T-helper 1 cell (primary cell): ENCODE measurements at regions not wholly inside any gene's neighbourhood (a gene's known extent, or its start where the extent isn't known, plus 50 kb on each side); places are given as distances from the start of the nearest gene placed in this dataset.
"Not testable (repeated sequence)": the region's sequence is repeated elsewhere in the genome, so short reads cannot be mapped to it uniquely, and the experiment has no call there.

ENCODE experiments used
- DNase-seq, 5 donors: peaks; one replicate each; pipeline ENCODE4 v3.0.0-alpha.2; 2012 to 2020

- DNase-seq = no peak
These were observed 239.2 kb downstream of the ADGRD1 start for GRCh38 chr12:131192951-131193350.

DNA sequence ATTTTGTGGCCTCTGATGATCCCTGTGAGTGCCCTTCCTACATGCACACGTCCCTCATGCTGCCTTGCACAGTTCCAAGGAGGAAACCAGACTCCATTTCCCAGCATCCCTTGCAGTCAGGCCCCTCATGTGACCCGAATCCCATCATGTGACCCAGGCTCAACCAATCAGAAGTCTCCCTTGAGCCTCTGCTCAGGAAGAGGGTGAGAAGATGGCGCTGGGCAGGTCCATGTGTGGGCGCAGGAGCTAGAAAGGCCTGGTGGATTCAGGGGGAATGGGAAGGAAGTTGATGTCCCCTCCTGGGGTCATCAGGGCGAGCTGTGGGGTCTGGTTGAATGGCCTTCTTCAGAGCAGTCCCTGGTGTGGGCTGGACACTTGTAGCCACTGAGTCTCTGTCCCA is 240.5 kb downstream of the ADGRD1 start:
- no peak for DNase-seq

DNA sequence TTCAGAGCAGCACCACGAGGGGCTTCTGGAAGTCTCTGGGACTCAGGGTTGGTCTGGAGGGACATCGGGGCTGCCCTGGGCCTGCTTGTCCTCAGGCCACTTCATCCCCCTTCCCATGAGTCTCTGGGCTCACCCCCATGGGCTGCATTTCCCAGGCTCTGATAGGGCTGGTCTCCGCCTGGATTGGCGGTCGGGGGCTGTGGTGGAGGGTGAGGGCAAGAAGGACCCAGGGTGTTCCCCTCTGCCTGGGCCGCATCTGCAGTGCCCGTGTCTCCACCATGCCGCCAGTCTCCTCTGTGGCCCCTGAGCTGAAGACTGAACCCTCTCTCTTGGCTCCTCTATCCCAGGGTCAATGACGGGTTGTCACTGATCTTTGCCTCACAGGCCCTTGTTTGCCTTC is 242.1 kb downstream of the ADGRD1 start:
- DNase-seq = no peak

GRCh38 chr12:131196220-131196619 is 242.5 kb downstream of the ADGRD1 start:
- DNase-seq = no peak

DNA sequence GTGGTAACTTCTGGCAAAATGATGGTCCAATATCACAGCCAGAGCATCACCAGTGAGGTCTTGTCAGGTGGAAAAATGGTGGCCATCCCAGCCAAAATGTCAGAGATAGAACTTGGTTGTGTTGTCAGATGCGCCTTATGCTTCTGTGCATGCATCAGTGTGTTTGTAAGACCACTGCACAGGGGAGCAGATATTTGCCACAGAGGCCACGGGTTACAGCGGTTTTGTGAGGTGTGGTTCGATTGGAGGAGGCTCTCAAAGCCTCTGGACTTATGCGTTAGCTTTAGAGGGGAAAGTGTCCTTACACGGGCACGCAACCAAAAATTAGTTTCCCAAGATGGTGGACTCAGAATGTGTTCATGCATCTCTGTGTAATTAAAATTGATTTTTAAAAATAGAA is 243.8 kb downstream of the ADGRD1 start:
- no peak for DNase-seq

GRCh38 chr12:131199221-131199620 is 245.5 kb downstream of the ADGRD1 start:
- DNase-seq = no peak

GRCh38 chr12:131201912-131202311 is 248.2 kb downstream of the ADGRD1 start:
- DNase-seq = not testable (repeated sequence)

DNA sequence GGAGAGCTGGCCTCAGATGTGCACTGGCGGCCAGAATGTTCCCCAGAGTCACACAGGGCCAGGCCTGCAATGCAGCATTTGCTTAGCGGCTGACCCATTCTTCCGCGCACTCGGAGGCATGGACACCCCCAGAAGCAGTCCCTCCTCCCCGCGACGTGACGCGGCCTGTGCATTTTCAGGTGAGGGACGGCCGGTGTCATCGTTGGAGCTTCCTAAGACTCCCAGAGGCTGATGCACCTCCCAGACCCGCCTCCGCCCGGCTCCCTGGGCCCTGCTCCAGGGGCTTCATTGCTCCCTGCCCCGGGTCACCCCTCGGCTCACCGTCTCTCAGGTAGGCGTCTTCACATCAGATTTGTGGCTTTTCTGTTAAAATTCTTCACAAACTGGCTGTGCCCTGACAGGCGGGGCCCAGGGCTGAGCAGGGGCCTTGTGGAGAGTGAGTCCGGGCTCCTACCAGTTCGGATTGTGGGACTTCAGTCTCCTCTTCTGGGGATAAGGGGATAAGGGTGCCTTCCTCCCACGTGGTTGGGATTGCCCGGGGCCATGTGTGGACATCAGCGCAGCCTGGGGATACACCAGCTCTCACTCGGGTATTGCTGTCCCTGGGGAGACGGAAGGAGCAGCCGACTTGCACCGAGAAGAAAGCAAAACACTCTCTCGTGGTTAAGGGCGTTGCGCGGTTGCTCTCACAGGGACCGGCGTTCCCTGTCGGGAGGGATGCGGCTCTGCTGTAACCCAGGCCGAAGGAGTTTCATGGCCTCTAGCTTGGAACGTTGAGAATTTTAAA is 249.1 kb downstream of the ADGRD1 start:
- no peak for DNase-seq

DNA sequence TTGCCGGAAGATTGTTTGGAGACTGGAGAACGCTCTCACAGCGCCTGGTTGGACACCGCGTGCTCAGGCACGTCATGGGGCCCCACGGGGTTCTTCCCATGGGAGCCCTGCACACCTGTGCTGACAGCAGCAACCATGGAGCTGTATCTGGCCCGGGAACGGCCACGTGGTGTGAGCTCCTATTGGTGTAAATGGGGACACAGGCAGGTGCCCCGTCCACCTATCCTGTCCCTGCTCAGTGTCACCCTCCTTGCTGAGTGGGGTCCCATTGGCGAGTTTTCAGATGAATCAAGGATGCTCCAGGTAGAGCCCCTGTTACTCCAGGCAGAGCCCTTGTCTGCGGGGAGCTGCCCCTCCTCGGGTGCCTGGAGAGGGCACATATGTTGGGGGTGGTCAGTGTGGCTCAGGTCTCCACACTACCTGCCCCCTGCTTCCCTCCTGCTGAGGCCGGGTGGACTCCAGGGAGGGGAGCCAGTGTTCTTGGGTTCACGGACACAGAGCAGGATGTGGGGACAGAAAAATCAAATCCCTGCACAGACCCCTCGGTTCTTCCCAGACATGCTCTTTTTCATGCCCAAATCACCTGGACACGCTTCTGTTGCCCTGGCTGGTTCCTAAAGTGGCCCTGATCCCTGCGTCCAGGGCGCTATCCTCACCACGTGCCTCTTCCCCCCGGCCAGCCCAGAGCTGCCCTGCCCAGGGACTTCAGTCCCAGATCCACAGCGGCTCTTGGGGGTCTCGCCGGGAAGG is 250.1 kb downstream of the ADGRD1 start:
- no peak for DNase-seq

- no peak for DNase-seq
These were observed 250.9 kb downstream of the ADGRD1 start for GRCh38 chr12:131204416-131205274.

DNA sequence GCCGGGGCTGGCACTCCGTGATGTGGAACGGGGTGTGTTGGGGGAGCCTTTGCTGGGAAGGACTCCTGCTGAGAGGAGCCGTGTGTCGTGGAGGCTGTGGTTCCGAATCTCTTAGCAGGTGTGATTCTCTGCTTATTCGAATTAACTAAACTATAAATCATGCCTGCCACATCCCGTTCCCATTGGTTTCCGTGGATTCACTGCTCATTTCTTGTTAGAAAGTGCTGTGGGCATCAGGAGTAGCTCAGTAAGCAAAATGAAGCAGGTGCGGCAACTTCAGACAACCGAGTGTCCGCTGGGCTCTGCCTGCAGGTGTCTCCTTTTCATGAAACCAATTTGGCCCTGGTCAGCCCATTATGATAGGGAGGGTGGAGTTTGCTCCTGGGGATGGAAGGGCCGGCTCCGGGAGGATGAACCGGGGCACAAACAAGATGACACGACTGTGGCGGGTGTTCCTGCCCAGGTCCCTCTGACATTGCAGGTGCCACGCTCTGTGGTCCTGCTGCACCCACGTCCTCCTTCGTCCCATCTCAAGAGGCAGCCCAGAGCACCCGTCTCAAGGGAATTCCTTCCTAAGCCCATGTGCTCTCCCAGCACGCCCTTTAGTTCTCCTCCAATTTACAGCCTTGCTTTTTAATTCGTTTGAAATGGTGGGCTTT is 251.7 kb downstream of the ADGRD1 start:
- DNase-seq = not testable (repeated sequence)

DNA sequence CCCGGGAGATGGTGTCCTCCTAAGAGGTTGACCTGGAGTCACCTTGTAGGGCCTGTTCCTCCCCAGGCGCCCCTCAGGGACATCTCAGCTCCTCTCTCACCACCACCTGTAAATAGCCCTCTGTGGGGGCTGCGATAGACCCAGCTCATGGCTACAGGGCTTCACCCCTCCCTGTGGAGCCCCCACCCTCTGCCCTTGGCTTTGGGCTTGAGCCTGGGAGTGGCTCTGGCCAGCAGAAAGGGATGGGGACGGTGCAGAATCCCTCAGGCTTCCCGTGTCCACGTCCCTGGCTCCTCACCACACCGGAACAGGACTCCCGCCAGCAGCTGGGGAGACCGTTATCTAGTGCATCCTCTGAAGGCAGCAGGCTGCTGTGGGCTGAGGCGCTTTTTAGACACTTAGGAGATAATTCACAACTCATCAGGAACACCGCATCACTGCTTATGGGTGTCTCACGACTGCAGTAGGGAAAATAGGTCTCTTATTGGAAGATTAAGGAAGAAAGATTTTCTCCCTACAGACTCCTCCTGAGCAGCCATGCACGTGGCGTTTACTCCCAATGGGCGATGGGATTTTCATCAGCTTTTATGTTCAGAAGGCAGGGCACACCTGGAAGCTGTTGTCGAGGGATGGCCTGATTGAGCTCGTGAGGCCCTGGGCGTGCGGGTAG is 253.1 kb downstream of the ADGRD1 start:
- DNase-seq = not testable (repeated sequence)

DNA sequence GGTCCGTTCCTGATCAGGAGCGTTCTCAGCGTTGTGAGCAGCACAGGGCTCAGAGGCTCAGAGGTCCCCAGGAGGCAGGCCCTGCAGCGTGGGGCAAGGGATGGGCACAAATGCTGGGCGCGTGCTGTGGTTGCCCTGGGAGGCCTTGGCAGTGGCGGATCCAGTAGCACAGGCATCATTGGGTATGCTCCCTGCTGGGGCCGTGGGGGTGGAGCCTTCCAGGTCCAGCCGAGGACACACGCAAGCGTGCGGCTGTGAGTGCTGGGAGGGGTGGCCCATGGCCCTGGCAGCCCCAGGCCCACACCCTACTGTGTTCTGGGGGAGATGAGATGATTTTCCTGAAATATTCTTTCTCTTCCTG is 253.6 kb downstream of the ADGRD1 start:
- not testable (repeated sequence) for DNase-seq

GRCh38 chr12:131207841-131208240 is 254.1 kb downstream of the ADGRD1 start:
- not testable (repeated sequence) for DNase-seq

- no peak for DNase-seq
These were observed 254.7 kb downstream of the ADGRD1 start for GRCh38 chr12:131208425-131208824.

DNA sequence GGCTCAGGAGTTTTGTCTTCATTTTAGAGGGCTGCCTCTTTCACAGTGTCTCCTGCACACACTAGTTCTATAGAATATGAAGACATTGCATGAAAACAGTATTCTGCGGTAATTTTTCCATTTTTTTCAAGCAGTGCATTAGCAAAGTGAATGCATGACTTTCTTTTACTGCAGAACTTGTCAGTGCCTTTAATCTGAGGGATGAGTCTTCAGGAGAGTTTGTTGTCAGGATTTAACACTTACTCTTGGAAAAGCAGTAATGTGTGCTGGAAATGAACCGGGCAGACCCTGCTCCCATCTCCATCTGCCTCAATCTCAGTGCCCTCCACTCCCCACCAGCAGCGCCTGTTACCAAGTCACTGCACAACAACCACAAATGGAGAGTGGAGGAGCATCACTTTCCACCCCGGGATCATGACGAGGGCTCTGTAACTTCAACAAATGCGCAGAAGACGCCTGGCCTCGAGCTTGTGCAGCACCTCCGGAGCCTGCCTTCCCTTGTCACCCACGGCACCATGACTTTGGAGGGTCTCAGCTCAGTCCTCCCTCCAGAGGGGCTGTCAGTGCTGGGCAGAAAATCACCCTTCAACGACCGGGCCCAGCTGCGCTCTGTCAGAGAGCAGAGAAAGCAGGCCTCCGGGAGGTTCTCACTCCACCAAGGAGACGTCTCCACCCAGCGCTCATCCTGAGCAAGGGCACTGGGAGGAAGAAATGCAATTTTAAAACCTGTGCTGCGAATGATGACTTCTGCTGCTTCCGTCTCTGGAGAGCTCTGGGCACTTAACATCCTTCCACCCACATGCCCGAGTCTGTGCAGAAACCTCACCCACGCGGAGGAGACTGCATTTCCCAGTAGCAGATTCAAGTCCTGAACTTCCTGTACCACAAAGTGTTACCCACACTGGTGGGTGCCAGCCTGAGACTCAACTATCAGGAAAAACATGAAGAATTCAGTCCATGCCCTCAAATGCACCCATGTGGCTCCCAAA is 255.7 kb downstream of the ADGRD1 start:
- DNase-seq = no peak

DNA sequence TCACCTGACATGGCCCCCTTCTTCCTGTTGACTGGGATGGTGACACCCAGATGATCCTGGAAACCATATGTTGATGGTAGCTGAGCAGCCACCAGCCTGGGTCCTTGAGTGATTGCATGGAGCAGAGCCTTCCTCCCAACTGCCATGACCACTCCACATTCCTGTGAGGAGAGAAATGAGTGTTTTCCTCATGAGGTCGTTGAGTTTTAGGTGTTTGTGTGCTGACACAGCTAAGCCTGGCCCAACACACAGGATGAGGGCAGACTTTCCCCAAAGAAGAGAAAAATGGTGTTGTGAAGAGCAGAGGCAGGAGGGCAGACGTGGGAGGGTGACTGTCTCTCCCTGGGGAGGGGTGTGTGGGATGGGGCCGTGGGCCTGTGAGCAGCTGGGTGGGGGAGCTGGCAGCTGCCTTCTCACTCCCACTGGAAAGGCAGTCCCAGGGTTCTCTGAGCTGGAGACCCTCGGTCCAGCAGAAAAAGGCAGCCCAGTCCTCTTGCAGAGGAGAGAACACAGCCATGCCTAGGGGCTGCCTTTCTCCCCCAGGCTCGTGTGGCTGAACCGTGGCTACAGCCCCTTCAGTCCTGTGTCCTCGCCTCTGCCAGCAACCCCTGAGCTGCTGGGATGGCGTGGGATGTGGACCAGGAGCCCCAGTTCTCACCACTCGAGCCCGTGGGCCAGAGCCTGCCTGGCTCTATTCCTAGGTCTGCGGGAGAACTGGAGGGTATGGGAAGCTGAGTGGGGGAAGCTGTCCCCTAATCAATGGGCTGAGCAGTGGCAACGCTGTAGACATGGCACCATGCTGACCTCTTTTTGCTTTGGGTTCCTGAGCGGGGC is 257.0 kb downstream of the ADGRD1 start:
- DNase-seq = no peak

DNA sequence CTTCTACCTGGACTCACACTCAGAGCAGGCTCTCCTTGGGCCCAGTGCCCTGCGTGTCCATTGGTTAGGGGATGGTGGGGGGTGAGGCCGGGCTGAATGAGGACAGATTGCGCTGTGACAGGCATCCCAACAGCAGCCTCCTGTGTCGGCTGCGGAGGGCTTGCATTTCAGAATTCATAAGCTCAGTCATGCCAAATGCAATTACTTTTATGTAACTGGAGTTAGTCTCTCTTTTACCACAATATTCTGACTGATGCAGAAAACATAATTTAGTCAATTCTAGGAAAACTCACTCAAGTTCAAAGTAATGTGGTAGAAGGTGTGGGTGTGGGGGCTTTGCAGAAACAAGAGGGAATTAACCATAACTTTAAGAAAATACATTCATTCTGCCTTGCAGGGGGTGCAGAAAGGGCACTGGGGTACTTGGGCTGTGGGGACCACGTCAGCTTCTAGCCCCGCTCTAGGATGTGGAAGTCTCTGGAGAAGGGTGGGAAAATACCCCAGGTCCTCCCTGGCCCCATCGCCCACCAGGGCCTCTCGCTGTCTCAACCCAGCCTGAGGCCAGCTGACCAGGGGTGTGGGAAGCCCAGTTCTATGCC is 257.7 kb downstream of the ADGRD1 start:
- DNase-seq = no peak

DNA sequence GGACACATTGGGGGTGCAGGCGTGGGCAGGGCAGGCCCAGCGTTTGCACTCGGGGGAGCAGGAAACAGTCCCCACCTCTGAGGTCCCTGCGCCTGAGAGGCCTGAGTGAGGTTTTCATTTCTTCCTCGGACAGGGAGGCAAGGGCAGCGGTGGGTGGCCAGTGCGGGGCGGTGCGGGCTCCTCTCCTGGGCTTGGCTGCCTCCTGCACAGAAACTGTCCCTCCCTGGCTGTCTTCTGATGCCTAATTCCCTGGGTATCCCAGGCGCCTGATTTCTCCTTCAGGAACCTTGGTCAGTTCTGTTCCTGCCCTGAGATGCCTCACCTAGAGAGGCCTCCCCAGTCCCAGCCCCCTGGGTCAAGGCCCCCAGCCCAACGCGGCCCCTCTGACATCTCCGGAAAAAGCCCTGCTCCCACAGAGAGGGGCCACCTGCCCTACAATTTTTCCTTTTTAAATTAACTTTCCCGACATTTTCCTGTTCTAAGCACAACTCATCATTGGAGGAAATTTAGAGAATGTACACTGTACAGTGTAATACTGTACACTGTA is 260.3 kb downstream of the ADGRD1 start:
- no peak for DNase-seq
